LNCAP (cell line): ENCODE measurements at regions not wholly inside any gene's neighbourhood (a gene's known extent, or its start where the extent isn't known, plus 50 kb on each side); places are given as distances from the start of the nearest gene placed in this dataset.

Experiments
- TF ChIP-seq, protein P1 (sequence below): fragments of 450-650 bp; IDR thresholded peaks from 2 replicates; pipeline ENCODE4 v1.5.1; 2017; ENCODE audit warnings: mild to moderate bottlenecking

DNA sequence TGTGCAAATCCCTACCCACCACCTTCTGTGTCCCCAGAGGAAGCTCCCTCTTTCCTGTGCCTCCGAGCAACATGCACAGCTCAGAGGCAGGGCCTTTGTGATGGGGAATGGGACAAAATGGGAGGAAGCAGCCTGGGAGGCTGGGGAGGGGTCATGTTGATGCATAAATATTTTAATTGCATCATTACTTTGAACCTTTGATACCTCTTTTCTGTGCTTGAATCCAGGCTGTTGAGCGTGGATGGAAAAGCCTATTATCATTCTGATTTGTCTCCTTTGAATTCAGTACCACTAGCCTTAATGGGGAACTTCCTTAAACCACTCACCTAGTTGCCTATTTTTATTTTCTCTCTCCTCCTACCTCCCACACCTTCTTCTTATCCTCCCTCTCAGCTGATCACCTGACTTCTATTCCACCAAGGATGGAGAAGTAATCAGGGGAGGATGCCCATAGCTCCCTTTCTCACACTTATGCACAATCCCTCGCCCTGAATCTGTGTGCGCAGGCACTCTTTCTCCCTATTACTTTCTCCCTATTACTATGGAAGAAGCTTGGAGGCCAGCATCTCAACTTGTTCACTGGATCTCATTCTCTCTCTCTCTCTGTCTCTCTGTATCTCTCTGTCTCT, 78.5 kb downstream of the SEC61G start:
- TF ChIP-seq, protein P1, sequence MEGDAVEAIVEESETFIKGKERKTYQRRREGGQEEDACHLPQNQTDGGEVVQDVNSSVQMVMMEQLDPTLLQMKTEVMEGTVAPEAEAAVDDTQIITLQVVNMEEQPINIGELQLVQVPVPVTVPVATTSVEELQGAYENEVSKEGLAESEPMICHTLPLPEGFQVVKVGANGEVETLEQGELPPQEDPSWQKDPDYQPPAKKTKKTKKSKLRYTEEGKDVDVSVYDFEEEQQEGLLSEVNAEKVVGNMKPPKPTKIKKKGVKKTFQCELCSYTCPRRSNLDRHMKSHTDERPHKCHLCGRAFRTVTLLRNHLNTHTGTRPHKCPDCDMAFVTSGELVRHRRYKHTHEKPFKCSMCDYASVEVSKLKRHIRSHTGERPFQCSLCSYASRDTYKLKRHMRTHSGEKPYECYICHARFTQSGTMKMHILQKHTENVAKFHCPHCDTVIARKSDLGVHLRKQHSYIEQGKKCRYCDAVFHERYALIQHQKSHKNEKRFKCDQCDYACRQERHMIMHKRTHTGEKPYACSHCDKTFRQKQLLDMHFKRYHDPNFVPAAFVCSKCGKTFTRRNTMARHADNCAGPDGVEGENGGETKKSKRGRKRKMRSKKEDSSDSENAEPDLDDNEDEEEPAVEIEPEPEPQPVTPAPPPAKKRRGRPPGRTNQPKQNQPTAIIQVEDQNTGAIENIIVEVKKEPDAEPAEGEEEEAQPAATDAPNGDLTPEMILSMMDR: no peak

DNA sequence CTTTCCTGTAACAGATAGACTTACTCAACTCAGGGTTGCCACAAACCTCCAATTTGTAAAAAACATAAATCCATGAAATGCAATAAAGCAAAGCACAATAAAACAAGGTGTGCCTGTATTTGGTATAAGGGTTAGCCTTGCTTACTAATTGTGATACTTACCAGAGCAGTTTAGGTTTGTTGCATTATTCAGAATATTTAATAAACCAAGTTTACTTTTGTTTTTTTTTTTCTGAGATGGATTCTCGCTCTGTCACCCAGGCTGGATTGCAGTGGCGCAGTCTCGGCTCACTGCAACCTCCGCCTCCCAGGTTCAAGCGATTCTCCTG, 79.6 kb downstream of the SEC61G start:
- TF ChIP-seq, protein P1: no peak

DNA sequence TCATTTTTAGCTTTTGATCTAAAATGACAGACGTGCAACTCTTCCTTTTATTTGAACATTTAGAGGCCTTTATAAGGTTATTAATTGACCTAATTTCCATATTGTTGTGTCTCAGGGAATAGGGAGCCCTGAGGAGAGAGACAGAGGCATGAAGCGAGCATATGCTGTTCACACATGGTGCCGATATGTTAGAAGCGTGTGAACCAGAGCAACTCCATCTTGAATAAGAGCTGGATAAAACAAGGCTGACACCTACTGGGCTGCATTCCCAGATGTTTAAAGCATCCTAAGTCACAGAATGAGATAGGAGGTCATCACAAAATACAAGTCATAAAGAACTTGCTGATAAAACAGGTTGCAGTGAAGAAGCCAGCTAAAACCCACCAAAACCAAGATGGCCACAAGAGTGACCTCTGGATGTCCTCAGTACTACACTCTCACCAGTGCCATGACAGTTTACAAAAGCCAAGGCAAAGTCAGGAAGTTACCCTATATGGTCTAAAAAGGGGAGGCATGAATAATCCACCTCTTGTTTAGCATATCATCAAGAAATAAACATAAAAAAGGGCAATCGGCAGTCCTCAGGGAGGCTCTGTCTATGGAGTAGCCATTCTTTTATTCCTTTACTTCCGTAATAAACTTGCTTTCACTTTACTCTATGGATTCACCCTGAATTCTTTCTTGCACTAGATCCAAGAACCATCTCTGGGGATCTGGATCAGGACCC, 80.1 kb downstream of the SEC61G start:
- TF ChIP-seq, protein P1: peak; percentile 30; the same call in 1 of the 2 replicates

DNA sequence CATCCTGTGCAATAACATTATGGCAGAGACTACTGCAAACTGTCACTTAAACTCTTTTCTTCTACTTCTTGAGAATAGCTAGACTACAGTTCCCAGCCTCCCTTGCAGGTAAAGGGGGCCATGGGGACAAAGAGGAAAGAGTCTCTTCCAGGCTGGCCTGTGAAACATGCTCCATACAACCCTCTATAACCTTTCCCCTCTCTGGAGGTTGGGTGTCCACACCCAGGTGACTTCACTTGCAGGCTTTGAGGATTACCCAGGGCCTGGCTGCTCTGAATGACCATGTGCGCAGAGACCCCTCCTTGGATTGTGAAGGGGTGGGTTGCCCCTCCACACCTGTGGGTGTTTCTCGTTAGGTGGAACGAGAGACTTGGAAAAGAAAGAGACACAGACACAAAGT, 84.1 kb downstream of the SEC61G start:
- TF ChIP-seq, protein P1: no peak

DNA sequence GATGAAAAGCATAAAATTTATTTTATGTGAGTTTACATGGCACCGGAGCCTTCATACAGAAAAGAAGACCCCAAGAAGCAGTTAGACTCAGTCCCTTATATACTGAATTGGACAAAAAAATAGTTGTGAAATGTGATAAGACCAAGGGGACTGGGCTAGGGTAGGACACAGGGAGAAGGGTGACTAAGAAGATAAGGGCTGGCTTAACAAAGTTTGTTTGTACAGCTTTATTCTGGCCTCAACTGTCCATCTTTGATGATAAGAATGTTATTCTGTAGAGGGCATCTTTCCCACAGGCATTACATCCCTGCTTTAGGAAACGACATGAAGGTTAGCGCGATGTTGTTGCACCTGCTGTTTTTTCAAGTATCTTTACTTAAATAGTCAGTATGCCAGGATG, 86.5 kb downstream of the SEC61G start:
- TF ChIP-seq, protein P1: no peak

DNA sequence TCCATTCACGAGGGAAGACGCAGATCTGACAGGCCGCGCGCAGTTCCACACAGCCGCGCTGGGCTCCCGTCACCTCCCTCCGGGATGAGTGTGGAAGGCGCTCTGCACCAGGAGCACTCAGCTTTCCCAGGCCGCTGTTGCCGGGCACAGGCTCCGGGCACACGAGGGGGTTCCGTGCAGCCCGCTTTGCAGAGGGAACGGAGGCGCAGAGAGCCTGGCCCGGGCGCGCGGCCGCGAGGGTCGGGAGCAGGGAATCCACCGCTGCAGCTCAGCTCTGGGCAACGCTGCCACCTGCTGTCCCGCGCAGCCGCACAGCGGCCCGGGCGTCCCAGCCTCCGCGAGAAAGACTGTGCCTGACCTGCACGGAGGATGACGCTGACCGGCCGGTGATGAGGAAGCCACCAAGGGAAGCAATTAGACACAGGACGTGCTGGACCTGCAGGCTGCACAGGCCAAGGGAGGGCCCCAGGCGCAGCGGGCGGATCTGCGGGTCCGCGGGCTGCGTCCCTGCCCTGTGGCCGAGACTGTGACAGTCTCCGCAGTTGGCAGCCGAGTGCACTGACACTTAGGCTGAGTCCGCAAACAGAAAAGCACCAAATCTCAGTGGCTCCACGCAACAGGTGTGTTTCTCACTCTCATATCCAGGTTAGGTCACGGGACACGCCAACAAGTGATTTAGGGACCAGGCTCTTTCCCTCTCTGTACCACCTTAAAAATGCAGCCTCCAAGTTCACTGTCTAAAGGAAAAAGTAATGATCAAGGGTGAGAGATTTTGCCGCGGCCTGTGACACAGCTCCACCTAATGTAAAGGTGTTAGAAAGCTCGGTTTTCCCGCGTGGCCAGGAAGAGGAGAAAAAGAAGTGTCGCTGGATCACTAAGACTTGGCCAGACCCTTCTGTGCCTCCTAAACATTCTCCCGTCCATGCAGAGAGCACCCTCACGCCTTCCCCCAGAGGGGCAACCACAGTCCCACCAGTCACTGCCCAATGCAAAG, 94.5 kb downstream of the SEC61G start:
- TF ChIP-seq, protein P1: peak; percentile 83

DNA sequence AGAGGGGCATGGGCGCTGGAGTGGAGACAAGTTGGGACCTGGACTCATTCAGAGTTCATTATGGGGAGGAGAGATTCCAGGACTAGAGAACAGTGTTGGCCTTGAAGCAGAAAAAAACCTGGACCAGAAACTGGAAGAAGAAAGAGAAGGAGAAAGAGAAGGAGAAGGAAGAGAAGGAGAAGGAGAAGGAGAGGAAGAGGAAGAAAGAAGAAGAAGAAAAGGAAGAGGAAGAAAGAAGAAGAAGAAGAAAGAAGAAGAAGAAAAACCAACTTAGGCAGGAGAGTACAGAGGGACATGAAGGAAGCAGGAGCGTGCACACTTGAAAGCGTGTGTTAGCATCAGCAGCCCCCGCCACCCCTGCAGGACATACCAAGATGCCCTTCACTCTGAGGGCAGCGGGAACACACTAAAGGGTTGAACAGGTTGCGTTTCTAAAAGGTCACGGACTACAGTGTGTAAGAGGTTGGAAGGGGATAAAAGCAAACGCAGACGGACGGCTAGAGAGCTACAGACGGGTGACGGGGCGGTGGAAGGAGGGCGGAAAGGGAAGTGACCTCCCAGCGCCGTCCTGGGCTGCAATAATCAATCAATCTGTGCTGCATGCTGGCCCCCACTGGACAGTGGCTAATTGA, 95.3 kb downstream of the SEC61G start:
- TF ChIP-seq, protein P1: no peak
